ENCODE measurements at regions not wholly inside any gene's neighbourhood (a gene's known extent, or its start where the extent isn't known, plus 50 kb on each side); places are given as distances from the start of the nearest gene placed in this dataset.

- H3K9me3 ChIP-seq, result no peaks in the 10 kb centered on the region
- H3K27ac ChIP-seq, result no peak overlapping the region
- no peak for DNase-seq
- H3K36me3 ChIP-seq, result no peaks in the 10 kb centered on the region
- ATAC-seq, result no peak
- H3K27me3 ChIP-seq, result no peaks in the 10 kb centered on the region
- no peaks in the 10 kb centered on the region for H3K4me1 ChIP-seq
- no peak overlapping the region for H3K4me3 ChIP-seq
- no peak for TF ChIP-seq CTCF (IDR thresholded peaks at IDR 0.05)
- intact Hi-C loops (cut with DNase I), result no loop called here
Observed at GRCh38 chr3:88621586-88621985, 471.8 kb downstream of the C3orf38 start.

- no peak for DNase-seq
- no peak overlapping the region for H3K27ac ChIP-seq
- no peak for ATAC-seq
- no peaks in the 10 kb centered on the region for H3K9me3 ChIP-seq
- intact Hi-C loops (cut with DNase I), result no loop called here
- H3K4me1 ChIP-seq, result no peaks in the 10 kb centered on the region
- TF ChIP-seq CTCF (IDR thresholded peaks at IDR 0.05), result no peak
- no peak overlapping the region for H3K4me3 ChIP-seq
- H3K27me3 ChIP-seq, result no peaks in the 10 kb centered on the region
- H3K36me3 ChIP-seq, result no peaks in the 10 kb centered on the region
Observed at GRCh38 chr3:88623709-88624108, 473.9 kb downstream of the C3orf38 start.

GRCh38 chr3:88626456-88627120 lies 476.8 kb downstream of the C3orf38 start:
- H3K9me3 ChIP-seq, result no peaks in the 10 kb centered on the region
- no peaks in the 10 kb centered on the region for H3K4me1 ChIP-seq
- no peak for DNase-seq
- no peak overlapping the region for H3K27ac ChIP-seq
- TF ChIP-seq CTCF (IDR thresholded peaks at IDR 0.05), result no peak
- no peak for ATAC-seq
- no peaks in the 10 kb centered on the region for H3K36me3 ChIP-seq
- H3K4me3 ChIP-seq, result no peak overlapping the region
- H3K27me3 ChIP-seq, result no peaks in the 10 kb centered on the region
- intact Hi-C loops (cut with DNase I), result no loop called here

GRCh38 chr3:88628901-88629300 lies 478.5 kb upstream of the EPHA3 start:
- H3K4me3 ChIP-seq, result no peak overlapping the region
- DNase-seq, result no peak

GRCh38 chr3:88632226-88632625 lies 475.2 kb upstream of the EPHA3 start:
- intact Hi-C loops (cut with DNase I), result no loop called here
- ATAC-seq (no peak), DNase-seq (no peak)
- no peak overlapping the region for H3K4me3 ChIP-seq
- H3K4me1 ChIP-seq, result no peaks in the 10 kb centered on the region
- H3K27me3 ChIP-seq, result no peaks in the 10 kb centered on the region
- H3K36me3 ChIP-seq, result no peaks in the 10 kb centered on the region
- no peak overlapping the region for H3K27ac ChIP-seq
- no peak for TF ChIP-seq CTCF (IDR thresholded peaks at IDR 0.05)
- H3K9me3 ChIP-seq, result no peaks in the 10 kb centered on the region

More at GRCh38 chr3:88628901-88629300, 478.5 kb upstream of the EPHA3 start:
- TF ChIP-seq CTCF (IDR thresholded peaks at IDR 0.05), result no peak
- H3K36me3 ChIP-seq, result no peaks in the 10 kb centered on the region
- H3K9me3 ChIP-seq, result no peaks in the 10 kb centered on the region
- no peaks in the 10 kb centered on the region for H3K4me1 ChIP-seq
- no peak overlapping the region for H3K27ac ChIP-seq
- no peaks in the 10 kb centered on the region for H3K27me3 ChIP-seq
- intact Hi-C loops (cut with DNase I), result no loop called here
- no peak for ATAC-seq

- DNase-seq, result no peak
- Histone ChIP-seq H3K4me3 (no peak overlapping the region), H3K27ac (no peak overlapping the region), H3K4me1 (no peaks in the 10 kb centered on the region), H3K36me3 (no peaks in the 10 kb centered on the region), H3K27me3 (no peaks in the 10 kb centered on the region), H3K9me3 (no peaks in the 10 kb centered on the region)
- intact Hi-C loops (cut with DNase I), result no loop called here
- no peak for TF ChIP-seq CTCF (IDR thresholded peaks at IDR 0.05)
- no peak for ATAC-seq
Observed at GRCh38 chr3:88640581-88640980, 466.8 kb upstream of the EPHA3 start.
